ENCODE measurements at regions not wholly inside any gene's neighbourhood (a gene's known extent, or its start where the extent isn't known, plus 50 kb on each side); places are given as distances from the start of the nearest gene placed in this dataset.

GRCh38 chr6:153328194-153328593 lies 197.1 kb upstream of the RGS17 start:
- Mint-ChIP-seq H3K27ac (no peak overlapping the region), H3K9me3 (ENCODE audit: insufficient read depth) (no peaks in the 10 kb centered on the region), H3K4me1 (no peaks in the 10 kb centered on the region), H3K4me3 (no peak overlapping the region), H3K27me3 (no peaks in the 10 kb centered on the region)
- no peak for ATAC-seq (ENCODE audit: low read depth)
- Histone ChIP-seq H3K9me3 (ENCODE audit: control extremely low read depth in 1 of 3, control insufficient read depth in 2 of 3, insufficient read depth in 1 of 3, low read length in 2 of 3) (peaks cover 0 to 3% (median 0%) of the 10 kb centered on the region in 3 donors), H4K20me1 (ENCODE audit: control insufficient read depth, insufficient read depth, low read length, poor library complexity, severe bottlenecking) (no peaks in the 10 kb centered on the region), H2AFZ (ENCODE audit: insufficient read depth, low read depth, low read length, poor library complexity, severe bottlenecking) (no peak overlapping the region), H3K36me3 (replicated peaks in 1 of 2; ENCODE audit: control extremely low read depth in 1 of 2, control insufficient read depth in 1 of 2, extremely low read depth in 1 of 2, insufficient read depth in 2 of 2, low read length in 1 of 2) (no peaks in the 10 kb centered on the region), H3K27ac (ENCODE audit: low read length in 2 of 2) (no peak overlapping the region), H3K79me2 (ENCODE audit: control insufficient read depth, insufficient read depth, low read length) (no peaks in the 10 kb centered on the region), H3K9ac (ENCODE audit: low read length) (no peak overlapping the region), H3K4me2 (replicated peaks; ENCODE audit: low read depth, low read length, poor library complexity, severe bottlenecking) (no peak overlapping the region), H3K27me3 (replicated peaks in 1 of 4; ENCODE audit: control extremely low read depth in 1 of 4, control insufficient read depth in 3 of 4, insufficient read depth in 4 of 4, low read length in 3 of 4) (no peaks in the 10 kb centered on the region), H3K4me3 (ENCODE audit: control extremely low read depth in 1 of 5, extremely low read depth in 1 of 5, insufficient read depth in 1 of 5, low read depth in 2 of 5, low read length in 4 of 5) (no peak overlapping the region), H3K4me1 (ENCODE audit: control insufficient read depth in 2 of 2, insufficient read depth in 2 of 2, low read length in 2 of 2) (no peaks in the 10 kb centered on the region)
- DNase-seq, result no peak
- TF ChIP-seq CTCF (IDR thresholded peaks at IDR 0.05) (no peak), EZH2 (IDR thresholded peaks at IDR 0.05; ENCODE audit: borderline replicate concordance, insufficient read depth, low read depth, low read length, poor library complexity, severe bottlenecking) (no peak)
- WGBS (ENCODE audit: insufficient coverage), result 100% methylated on average over 1 of the region's 5 CpGs
- intact Hi-C loops (cut with micrococcal nuclease), result no loop called here
- POLR2A ChIA-PET, result no interaction called here
- CTCF ChIA-PET, result no interaction called here

- no peaks in the 10 kb centered on the region for H3K9me3 ChIP-seq (ENCODE audit: control extremely low read depth in 1 of 3, control insufficient read depth in 2 of 3, insufficient read depth in 1 of 3, low read length in 2 of 3)
- Mint-ChIP-seq H3K27me3 (no peaks in the 10 kb centered on the region), H3K9me3 (ENCODE audit: insufficient read depth) (no peaks in the 10 kb centered on the region), H3K4me3 (no peak overlapping the region), H3K27ac (no peak overlapping the region), H3K4me1 (no peaks in the 10 kb centered on the region)
- no peak overlapping the region for H3K4me3 ChIP-seq (ENCODE audit: control extremely low read depth in 1 of 5, extremely low read depth in 1 of 5, insufficient read depth in 1 of 5, low read depth in 2 of 5, low read length in 4 of 5)
- no peak overlapping the region for H3K4me2 ChIP-seq (replicated peaks; ENCODE audit: low read depth, low read length, poor library complexity, severe bottlenecking)
- DNase-seq, result no peak
- H3K79me2 ChIP-seq (ENCODE audit: control insufficient read depth, insufficient read depth, low read length), result no peaks in the 10 kb centered on the region
- ChIA-PET POLR2A (no interaction called here), CTCF (no interaction called here)
- ATAC-seq (ENCODE audit: low read depth), result no peak
- H3K9ac ChIP-seq (ENCODE audit: low read length), result no peak overlapping the region
- H4K20me1 ChIP-seq (ENCODE audit: control insufficient read depth, insufficient read depth, low read length, poor library complexity, severe bottlenecking), result no peaks in the 10 kb centered on the region
- no peaks in the 10 kb centered on the region for H3K4me1 ChIP-seq (ENCODE audit: control insufficient read depth in 2 of 2, insufficient read depth in 2 of 2, low read length in 2 of 2)
- TF ChIP-seq EZH2 (IDR thresholded peaks at IDR 0.05; ENCODE audit: borderline replicate concordance, insufficient read depth, low read depth, low read length, poor library complexity, severe bottlenecking) (no peak), CTCF (IDR thresholded peaks at IDR 0.05) (no peak)
- no CpG with 5 or more reads among the region's 1 CpG for WGBS (ENCODE audit: insufficient coverage)
- H3K27ac ChIP-seq (ENCODE audit: low read length in 2 of 2), result no peak overlapping the region
- no peaks in the 10 kb centered on the region for H3K27me3 ChIP-seq (replicated peaks in 1 of 4; ENCODE audit: control extremely low read depth in 1 of 4, control insufficient read depth in 3 of 4, insufficient read depth in 4 of 4, low read length in 3 of 4)
- H2AFZ ChIP-seq (ENCODE audit: insufficient read depth, low read depth, low read length, poor library complexity, severe bottlenecking), result no peak overlapping the region
- H3K36me3 ChIP-seq (replicated peaks in 1 of 2; ENCODE audit: control extremely low read depth in 1 of 2, control insufficient read depth in 1 of 2, extremely low read depth in 1 of 2, insufficient read depth in 2 of 2, low read length in 1 of 2), result no peaks in the 10 kb centered on the region
- intact Hi-C loops (cut with micrococcal nuclease), result no loop called here
These were observed 194.6 kb upstream of the RGS17 start for GRCh38 chr6:153325661-153326060.
